HEK293T (cell line): ENCODE measurements at regions not wholly inside any gene's neighbourhood (a gene's known extent, or its start where the extent isn't known, plus 50 kb on each side); places are given as distances from the start of the nearest gene placed in this dataset.

Source experiments
- BHLHE40 ChIP-seq: fragments of 450-650 bp; IDR thresholded peaks from 2 replicates; pipeline ENCODE4 v1.6.1; 2016; ENCODE audit warnings: mild to moderate bottlenecking, moderate library complexity, borderline replicate concordance
- FOXK2 ChIP-seq: fragments of 450-650 bp; IDR thresholded peaks from 2 replicates; pipeline ENCODE4 v1.6.1; 2016; ENCODE audit warnings: mild to moderate bottlenecking
- L3MBTL2 ChIP-seq: fragments of 450-650 bp; conservative IDR thresholded peaks from 2 replicates; pipeline ENCODE4 v1.6.1; 2016; ENCODE audit warnings: mild to moderate bottlenecking
- SP1 ChIP-seq: fragments of 450-650 bp; IDR thresholded peaks from 2 replicates; pipeline ENCODE4 v1.6.1; 2017
- SUZ12 ChIP-seq: fragments of 450-650 bp; IDR thresholded peaks from 2 replicates; pipeline ENCODE4 v1.6.1; 2016; ENCODE audit warnings: mild to moderate bottlenecking
- ZNF384 ChIP-seq: fragments of 450-650 bp; IDR thresholded peaks from 2 replicates; pipeline ENCODE4 v1.6.1; 2016

DNA sequence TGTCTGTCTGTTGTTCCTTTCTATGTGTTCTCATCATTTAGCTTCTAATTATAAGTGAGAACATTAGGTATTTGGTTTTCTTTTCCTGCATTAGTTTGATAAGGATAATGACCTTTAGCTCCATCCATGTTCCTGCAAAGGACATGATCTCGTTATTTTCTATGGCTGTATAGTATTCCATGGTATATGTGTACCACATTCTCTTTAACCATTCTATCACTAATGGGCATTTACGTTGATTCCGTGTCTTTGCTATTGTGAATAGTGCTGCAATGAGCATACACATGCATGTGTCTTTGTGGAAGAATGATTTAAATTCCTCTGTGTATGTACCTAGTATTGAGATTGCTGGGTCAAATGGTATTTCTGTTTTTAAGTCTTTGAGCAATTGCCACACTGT is 1799.7 kb downstream of the SLITRK5 start:
- no peak for TF ChIP-seq FOXK2
- no peak for TF ChIP-seq BHLHE40
- no peak for TF ChIP-seq SP1
- TF ChIP-seq L3MBTL2 = no peak
- TF ChIP-seq ZNF384 = no peak
- no peak for TF ChIP-seq SUZ12
